Erythroblast (primary cell): ENCODE measurements at regions not wholly inside any gene's neighbourhood (a gene's known extent, or its start where the extent isn't known, plus 50 kb on each side); places are given as distances from the start of the nearest gene placed in this dataset.

Source experiments
- GATA1 ChIP-seq: IDR thresholded peaks from 2 replicates; pipeline ENCODE4 v1.6.1; 2011; ENCODE audit warnings: low read depth, mild to moderate bottlenecking, control low read depth, low read length, moderate library complexity
- POLR2A ChIP-seq: IDR thresholded peaks from 2 replicates; pipeline ENCODE4 v1.6.1; 2011; ENCODE audit warnings: mild to moderate bottlenecking, low read length

GRCh38 chr15:62749036-62749815 lies 293.3 kb upstream of the TPM1 start:
- TF ChIP-seq POLR2A: no peak
- TF ChIP-seq GATA1: no peak
